ENCODE measurements at regions not wholly inside any gene's neighbourhood (a gene's known extent, or its start where the extent isn't known, plus 50 kb on each side); places are given as distances from the start of the nearest gene placed in this dataset.

GRCh38 chr20:24812373-24812772, 136.7 kb upstream of the CST7 start:
- in situ Hi-C loops (cut with HindIII; ENCODE audit: low sequenced_read_pairs), result no loop called here

- in situ Hi-C loops (cut with HindIII; ENCODE audit: low sequenced_read_pairs), result no loop called here
Measured at GRCh38 chr20:24813080-24813479, 136.0 kb upstream of the CST7 start.

GRCh38 chr20:24813496-24813895, 135.6 kb upstream of the CST7 start:
- in situ Hi-C loops (cut with HindIII; ENCODE audit: low sequenced_read_pairs), result no loop called here

- in situ Hi-C loops (cut with HindIII; ENCODE audit: low sequenced_read_pairs), result no loop called here
Measured at GRCh38 chr20:24813936-24814335, 135.1 kb upstream of the CST7 start.

- in situ Hi-C loops (cut with HindIII; ENCODE audit: low sequenced_read_pairs), result no loop called here
Measured at GRCh38 chr20:24814556-24815195, 134.4 kb upstream of the CST7 start.

GRCh38 chr20:24815196-24815815, 133.8 kb upstream of the CST7 start:
- in situ Hi-C loops (cut with HindIII; ENCODE audit: low sequenced_read_pairs), result no loop called here

GRCh38 chr20:24815931-24816330, 133.1 kb upstream of the CST7 start:
- in situ Hi-C loops (cut with HindIII; ENCODE audit: low sequenced_read_pairs), result no loop called here

- in situ Hi-C loops (cut with HindIII; ENCODE audit: low sequenced_read_pairs), result no loop called here
Measured at GRCh38 chr20:24816431-24816830, 132.6 kb upstream of the CST7 start.

GRCh38 chr20:24816907-24817306, 132.2 kb upstream of the CST7 start:
- in situ Hi-C loops (cut with HindIII; ENCODE audit: low sequenced_read_pairs), result no loop called here

GRCh38 chr20:24817351-24817750, 131.7 kb upstream of the CST7 start:
- in situ Hi-C loops (cut with HindIII; ENCODE audit: low sequenced_read_pairs), result no loop called here

- in situ Hi-C loops (cut with HindIII; ENCODE audit: low sequenced_read_pairs), result no loop called here
Measured at GRCh38 chr20:24818056-24818455, 131.0 kb upstream of the CST7 start.

GRCh38 chr20:24819331-24819965, 129.6 kb upstream of the CST7 start:
- in situ Hi-C loops (cut with HindIII; ENCODE audit: low sequenced_read_pairs), result no loop called here

GRCh38 chr20:24820345-24820744, 128.7 kb upstream of the CST7 start:
- in situ Hi-C loops (cut with HindIII; ENCODE audit: low sequenced_read_pairs), result no loop called here

GRCh38 chr20:24821391-24821790, 127.7 kb upstream of the CST7 start:
- in situ Hi-C loops (cut with HindIII; ENCODE audit: low sequenced_read_pairs), result no loop called here

GRCh38 chr20:24823176-24823784, 125.8 kb upstream of the CST7 start:
- in situ Hi-C loops (cut with HindIII; ENCODE audit: low sequenced_read_pairs), result no loop called here

GRCh38 chr20:24823989-24824693, 124.9 kb upstream of the CST7 start:
- in situ Hi-C loops (cut with HindIII; ENCODE audit: low sequenced_read_pairs), result no loop called here

- in situ Hi-C loops (cut with HindIII; ENCODE audit: low sequenced_read_pairs), result no loop called here
Measured at GRCh38 chr20:24825591-24825990, 123.5 kb upstream of the CST7 start.

GRCh38 chr20:24827603-24828295, 121.3 kb upstream of the CST7 start:
- in situ Hi-C loops (cut with HindIII; ENCODE audit: low sequenced_read_pairs), result no loop called here

- in situ Hi-C loops (cut with HindIII; ENCODE audit: low sequenced_read_pairs), result no loop called here
Measured at GRCh38 chr20:24828992-24829648, 119.9 kb upstream of the CST7 start.

- in situ Hi-C loops (cut with HindIII; ENCODE audit: low sequenced_read_pairs), result no loop called here
Measured at GRCh38 chr20:24829649-24830370, 119.3 kb upstream of the CST7 start.

All from endothelial cell of hepatic sinusoid (primary cell).